Activated CD8-positive, alpha-beta memory T cell treated with anti-CD3 and anti-CD28 coated beads for 24 hours (primary cell): ENCODE measurements at regions not wholly inside any gene's neighbourhood (a gene's known extent, or its start where the extent isn't known, plus 50 kb on each side); places are given as distances from the start of the nearest gene placed in this dataset.
"Not testable (repeated sequence)": the region's sequence is repeated elsewhere in the genome, so short reads cannot be mapped to it uniquely, and the experiment has no call there.

Experiments used
- DNase-seq: peaks from one replicate; pipeline ENCODE4 v3.0.0-alpha.2; 2020

GRCh38 chrX:4668802-4669536 lies 955.5 kb upstream of the PRKX start:
- DNase-seq: no peak

- no peak for DNase-seq
These were observed 949.6 kb upstream of the PRKX start for GRCh38 chrX:4663085-4663484.

- DNase-seq: no peak
These were observed 948.3 kb upstream of the PRKX start for GRCh38 chrX:4661771-4662170.

GRCh38 chrX:4656419-4656818 lies 943.0 kb upstream of the PRKX start:
- no peak for DNase-seq

- DNase-seq: no peak
These were observed 942.3 kb upstream of the PRKX start for GRCh38 chrX:4655743-4656142.

GRCh38 chrX:4642114-4642513 lies 928.7 kb upstream of the PRKX start:
- DNase-seq: no peak

GRCh38 chrX:4638036-4638435 lies 924.6 kb upstream of the PRKX start:
- no peak for DNase-seq

- DNase-seq: no peak
These were observed 914.0 kb upstream of the PRKX start for GRCh38 chrX:4627414-4627813.

GRCh38 chrX:4622486-4623167 lies 909.2 kb upstream of the PRKX start:
- DNase-seq: no peak

- DNase-seq: not testable (repeated sequence)
These were observed 900.2 kb upstream of the PRKX start for GRCh38 chrX:4613651-4614050.

- no peak for DNase-seq
These were observed 875.4 kb upstream of the PRKX start for GRCh38 chrX:4588893-4589292.

GRCh38 chrX:4588466-4588865 lies 875.0 kb upstream of the PRKX start:
- DNase-seq: no peak

- no peak for DNase-seq
These were observed 874.6 kb upstream of the PRKX start for GRCh38 chrX:4588056-4588455.

GRCh38 chrX:4579999-4580398 lies 866.5 kb upstream of the PRKX start:
- DNase-seq: no peak

- no peak for DNase-seq
These were observed 866.0 kb upstream of the PRKX start for GRCh38 chrX:4579480-4579879.

- no peak for DNase-seq
These were observed 859.2 kb upstream of the PRKX start for GRCh38 chrX:4572691-4573090.

GRCh38 chrX:4570151-4570550 lies 856.7 kb upstream of the PRKX start:
- DNase-seq: no peak

GRCh38 chrX:4560192-4560591 lies 846.7 kb upstream of the PRKX start:
- DNase-seq: no peak

GRCh38 chrX:4550018-4550417 lies 836.6 kb upstream of the PRKX start:
- DNase-seq: no peak

GRCh38 chrX:4547213-4547836 lies 833.9 kb upstream of the PRKX start:
- DNase-seq: peak; percentile 71

- DNase-seq: not testable (repeated sequence)
These were observed 832.7 kb upstream of the PRKX start for GRCh38 chrX:4546178-4546577.

- no peak for DNase-seq
These were observed 814.8 kb upstream of the PRKX start for GRCh38 chrX:4528247-4528646.

- no peak for DNase-seq
These were observed 772.5 kb upstream of the PRKX start for GRCh38 chrX:4485912-4486311.

- no peak for DNase-seq
These were observed 770.8 kb upstream of the PRKX start for GRCh38 chrX:4484266-4484665.
